HepG2 (cell line): ENCODE measurements at regions not wholly inside any gene's neighbourhood (a gene's known extent, or its start where the extent isn't known, plus 50 kb on each side); places are given as distances from the start of the nearest gene placed in this dataset.

Source experiments
- ATAC-seq: fragments of 200-7000 bp; cut with Tn5 transposase; 3 replicates; pipeline ENCODE4 v1.9.1; 2020; ENCODE audit warnings: mild to moderate bottlenecking, moderate library complexity
- BruUV-seq: library from RNA; stranded (reverse); fragments of 400-500 nt; replicated peaks from 2 replicates; lab custom pipeline; 2021; lab: Mats Ljungman, UMichigan
- CTCF ChIA-PET: fragments of 300-600 bp; formaldehyde crosslinking; extraction: SDS; loops from one replicate; lab custom pipeline; 2021; ENCODE audit warnings: low total read pairs, inconsistent platforms, low intra/inter-chr PET ratio; lab: Yijun Ruan, JAX
- POLR2A ChIA-PET: fragments of 350-600 bp; sonication (Branson Sonifier 250); formaldehyde crosslinking; loops from one replicate; lab custom pipeline; 2020; ENCODE audit warnings: antibody characterized with exemption, inconsistent platforms; lab: Yijun Ruan, JAX
- DNase-seq: peaks from one replicate; pipeline ENCODE4 v3.0.0-alpha.2; 2015; ENCODE audit warnings: low spot score
- FAIRE-seq: peaks from 3 replicates; lab custom pipeline; 2011; peaks lifted over from hg19 to GRCh38; lab: Jason Lieb, UNC
- H2AFZ ChIP-seq: one replicate; pipeline ENCODE4 v1.6.1; 2011; ENCODE audit warnings: low read length, inconsistent platforms
- H3K27ac ChIP-seq: fragments of 300-600 bp; 3 replicates; pipeline ENCODE4 v1.8.0; 2011; ENCODE audit warnings: mixed run types, mild to moderate bottlenecking, mixed read lengths, low read length, inconsistent platforms; ENCODE audit not compliant: insufficient read depth; ENCODE audit errors: extremely low read length
- H3K27me3 ChIP-seq, 2 experiments: fragments of 200-600 bp in 1 of 2; 2 replicates in 1 of 2; 3 replicates in 1 of 2; pipeline versions ENCODE4 v1.6.0 to v1.8.0; 2011; ENCODE audit warnings: low read length in 2 of 2, mild to moderate bottlenecking in 2 of 2, moderate library complexity in 2 of 2, inconsistent platforms in 1 of 2; ENCODE audit not compliant: insufficient read depth in 2 of 2, control insufficient read depth in 1 of 2
- H3K36me3 ChIP-seq, 2 experiments: fragments of 200-600 bp in 1 of 2; replicated peaks in 1 of 2; 2 replicates in 1 of 2; 3 replicates in 1 of 2; pipeline versions ENCODE4 v1.5.1 to v1.8.0; 2011; ENCODE audit warnings: low read length in 2 of 2, inconsistent platforms in 1 of 2; ENCODE audit not compliant: insufficient read depth in 2 of 2, control insufficient read depth in 1 of 2
- H3K4me1 ChIP-seq: 2 replicates; pipeline ENCODE4 v1.5.1; 2012; ENCODE audit warnings: low read length, inconsistent platforms; ENCODE audit not compliant: insufficient read depth
- H3K4me2 ChIP-seq: 2 replicates; pipeline ENCODE4 v1.6.0; 2011; ENCODE audit warnings: low read depth, low read length, inconsistent platforms
- H3K4me3 ChIP-seq, 3 experiments: fragments of 200-600 bp in 1 of 3; sonication (generic), shearing (Covaris generic) in 1 of 3; replicated peaks in 1 of 3; 2 replicates each; pipeline ENCODE4 v1.5.1; 2011 to 2016; ENCODE audit warnings: low read length in 3 of 3, inconsistent platforms in 2 of 3, low read depth in 2 of 3, mild to moderate bottlenecking in 2 of 3, control low read depth in 1 of 3, mixed read lengths in 1 of 3; ENCODE audit not compliant: insufficient read depth in 1 of 3
- H3K79me2 ChIP-seq: one replicate; pipeline ENCODE4 v1.6.1; 2011; ENCODE audit warnings: low read length, inconsistent platforms; ENCODE audit not compliant: insufficient read depth
- H3K9ac ChIP-seq: 2 replicates; pipeline ENCODE4 v1.6.0; 2011; ENCODE audit warnings: mild to moderate bottlenecking, low read depth, low read length, inconsistent platforms; ENCODE audit not compliant: insufficient read depth
- H3K9me3 ChIP-seq: 2 replicates; pipeline ENCODE4 v1.5.1; 2012; ENCODE audit warnings: mild to moderate bottlenecking, low read length
- H4K20me1 ChIP-seq: 2 replicates; pipeline ENCODE4 v1.6.0; 2011; ENCODE audit warnings: inconsistent platforms, mild to moderate bottlenecking, low read length, moderate library complexity; ENCODE audit not compliant: insufficient read depth
- ASH2L ChIP-seq: fragments of 300-600, 200-600 bp; sonication (generic); IDR thresholded peaks from 2 replicates; pipeline ENCODE4 v1.7.0; 2017; ENCODE audit warnings: low read depth, mild to moderate bottlenecking, moderate library complexity, mixed read lengths, low read length; ENCODE audit not compliant: insufficient read length
- DNMT3B ChIP-seq: conservative IDR thresholded peaks from 2 replicates; pipeline ENCODE4 v1.6.1; 2016; ENCODE audit warnings: missing biosample characterization, control low read depth
- FOSL1 ChIP-seq: sonication (generic); formaldehyde crosslinking; IDR thresholded peaks from 2 replicates; pipeline ENCODE4 v1.9.0; 2021; ENCODE audit warnings: missing genetic modification reagents, borderline replicate concordance
- GTF2F1 ChIP-seq: fragments of 150-350 bp; IDR thresholded peaks from 2 replicates; pipeline ENCODE4 v1.6.1; 2014; ENCODE audit warnings: low read length
- MXI1 ChIP-seq: IDR thresholded peaks from 3 replicates; pipeline ENCODE4 v1.6.1; 2012; ENCODE audit warnings: low read depth, low read length, inconsistent platforms, borderline replicate concordance
- RBM22 ChIP-seq: fragments of 200-400 bp; formaldehyde crosslinking; optimal IDR thresholded peaks from 2 replicates; pipeline ENCODE3; 2017; ENCODE audit warnings: mild to moderate bottlenecking, low read length, moderate library complexity
- RXRA ChIP-seq: sonication (generic); formaldehyde crosslinking; IDR thresholded peaks from 2 replicates; pipeline ENCODE4 v1.5.1; 2020; ENCODE audit warnings: missing genetic modification reagents
- ZFX ChIP-seq: sonication (generic); formaldehyde crosslinking; IDR thresholded peaks from 2 replicates; pipeline ENCODE4 v1.4.0; 2020; ENCODE audit warnings: mild to moderate bottlenecking, low read depth, missing genetic modification reagents, moderate library complexity
- ZNF335 ChIP-seq: sonication (generic); formaldehyde crosslinking; IDR thresholded peaks from 2 replicates; pipeline ENCODE4 v1.4.0; 2020; ENCODE audit warnings: missing genetic modification reagents
- ZNF605 ChIP-seq: sonication (generic); formaldehyde crosslinking; IDR thresholded peaks from 2 replicates; pipeline ENCODE4 v1.8.0; 2022; ENCODE audit warnings: mild to moderate bottlenecking, missing genetic modification reagents
- ZNF746 ChIP-seq: sonication (generic); formaldehyde crosslinking; IDR thresholded peaks from 2 replicates; pipeline ENCODE4 v1.8.0; 2022; ENCODE audit warnings: mild to moderate bottlenecking, missing genetic modification reagents
- WGBS: methylation state at CpG from one replicate; pipeline ENCODE4 v1.1.6; 2017; ENCODE audit warnings: low lambda C conversion rate; 5-methylcytosine and 5-hydroxymethylcytosine counted together
- in situ Hi-C: cut with HindIII; loops from 2 replicates; pipeline ENCODE4 v1.10.0; 2017; ENCODE audit warnings: low pct_unique_long_range_greater_than_20kb; ENCODE audit not compliant: extremely low pct_ligation_motif_present
- intact Hi-C: fragments of 100-400 bp; cut with micrococcal nuclease; formaldehyde crosslinking; loops from one replicate; pipeline ENCODE4 v1.10.0; 2022; ENCODE audit not compliant: unreplicated experiment
- TF ChIP-seq, protein P1 (sequence below): sonication (generic); formaldehyde crosslinking; IDR thresholded peaks from 2 replicates; pipeline ENCODE4 v1.5.1; 2020; ENCODE audit warnings: mild to moderate bottlenecking, missing genetic modification reagents, borderline replicate concordance
- TF ChIP-seq, protein P2 (sequence below): IDR thresholded peaks from 2 replicates; pipeline ENCODE4 v1.6.1; 2016; ENCODE audit warnings: low read depth, control low read depth

DNA sequence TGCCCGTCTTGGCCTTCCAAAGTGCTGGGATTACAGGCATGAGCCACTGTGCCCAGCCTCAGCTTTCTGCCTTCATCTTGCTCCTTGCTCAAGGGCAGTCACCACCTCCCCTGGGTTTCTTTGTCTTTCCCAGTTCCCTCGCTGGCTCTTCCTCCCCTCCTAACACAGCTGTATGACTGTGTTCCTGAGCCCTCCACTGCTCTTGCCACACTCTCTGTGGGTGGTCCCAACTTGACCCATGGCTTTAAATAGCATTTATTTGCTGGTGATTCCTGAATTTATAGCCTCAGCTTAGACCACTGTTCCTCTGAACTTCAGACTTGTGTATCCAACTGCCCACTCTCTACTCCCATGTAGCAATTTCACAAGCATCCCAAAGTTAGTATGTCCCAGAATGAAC, 181.3 kb downstream of the BAMBI start:
- WGBS: 49% methylated on average over 2 of the region's 2 CpGs
- CTCF ChIA-PET: no interaction called here
- Histone ChIP-seq H2AFZ (no peak overlapping the region), H3K27ac (no peak overlapping the region), H3K79me2 (no peaks in the 10 kb centered on the region), H3K36me3 (no peaks in the 10 kb centered on the region), H3K9ac (no peak overlapping the region), H3K4me2 (no peak overlapping the region), H4K20me1 (no peaks in the 10 kb centered on the region), H3K4me3 (no peak overlapping the region)
- intact Hi-C loops: no loop called here
- POLR2A ChIA-PET: no interaction called here
- BruUV-seq: no TSS peak
- in situ Hi-C loops: no loop called here
- FAIRE-seq: no peak
- TF ChIP-seq ASH2L (no peak), FOSL1 (CRISPR knock-in tag) (no peak), ZFX (CRISPR knock-in tag) (no peak), DNMT3B (CRISPR knock-in tag) (no peak), GTF2F1 (no peak), ZNF746 (CRISPR knock-in tag) (no peak), ZNF605 (CRISPR knock-in tag) (no peak), RBM22 (no peak), ZNF335 (CRISPR knock-in tag) (no peak), MXI1 (no peak), RXRA (no peak)
- TF ChIP-seq, protein P1, sequence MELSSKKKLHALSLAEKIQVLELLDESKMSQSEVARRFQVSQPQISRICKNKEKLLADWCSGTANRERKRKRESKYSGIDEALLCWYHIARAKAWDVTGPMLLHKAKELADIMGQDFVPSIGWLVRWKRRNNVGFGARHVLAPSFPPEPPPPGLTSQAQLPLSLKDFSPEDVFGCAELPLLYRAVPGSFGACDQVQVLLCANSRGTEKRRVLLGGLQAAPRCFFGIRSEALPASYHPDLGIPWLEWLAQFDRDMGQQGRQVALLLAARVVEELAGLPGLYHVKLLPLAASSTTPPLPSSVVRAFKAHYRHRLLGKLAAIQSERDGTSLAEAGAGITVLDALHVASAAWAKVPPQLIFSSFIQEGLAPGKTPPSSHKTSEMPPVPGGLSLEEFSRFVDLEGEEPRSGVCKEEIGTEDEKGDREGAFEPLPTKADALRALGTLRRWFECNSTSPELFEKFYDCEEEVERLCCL (CRISPR knock-in tag): no peak
- TF ChIP-seq, protein P2, sequence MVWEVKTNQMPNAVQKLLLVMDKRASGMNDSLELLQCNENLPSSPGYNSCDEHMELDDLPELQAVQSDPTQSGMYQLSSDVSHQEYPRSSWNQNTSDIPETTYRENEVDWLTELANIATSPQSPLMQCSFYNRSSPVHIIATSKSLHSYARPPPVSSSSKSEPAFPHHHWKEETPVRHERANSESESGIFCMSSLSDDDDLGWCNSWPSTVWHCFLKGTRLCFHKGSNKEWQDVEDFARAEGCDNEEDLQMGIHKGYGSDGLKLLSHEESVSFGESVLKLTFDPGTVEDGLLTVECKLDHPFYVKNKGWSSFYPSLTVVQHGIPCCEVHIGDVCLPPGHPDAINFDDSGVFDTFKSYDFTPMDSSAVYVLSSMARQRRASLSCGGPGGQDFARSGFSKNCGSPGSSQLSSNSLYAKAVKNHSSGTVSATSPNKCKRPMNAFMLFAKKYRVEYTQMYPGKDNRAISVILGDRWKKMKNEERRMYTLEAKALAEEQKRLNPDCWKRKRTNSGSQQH (CRISPR knock-in tag): no peak
- TF ChIP-seq, all 625 proteins: peak for 0
- Histone ChIP-seq H3K9me3 (no peaks in the 10 kb centered on the region), H3K4me1 (0 out of 2 replicates have a peak, but pooled peaks cover 6% of the 10 kb centered on the region), H3K27me3 (peaks cover 1 to 4% of the 10 kb centered on the region in 2 experiments; a peak in 3 of 5 replicates)
- ATAC-seq (no peak), DNase-seq (no peak)
